Large intestine (tissue), 3 donors: ENCODE measurements at regions not wholly inside any gene's neighbourhood (a gene's known extent, or its start where the extent isn't known, plus 50 kb on each side); places are given as distances from the start of the nearest gene placed in this dataset.
"Not testable (repeated sequence)": the region's sequence is repeated elsewhere in the genome, so short reads cannot be mapped to it uniquely, and the experiment has no call there.

Experiments used
- DNase-seq, 2 donors: peaks; one replicate each; pipeline versions ENCODE4 v3.0.0 to v3.0.0-alpha.2; 2013
- H3K27ac ChIP-seq: one replicate; pipeline ENCODE4 v1.5.1; 2013; ENCODE audit warnings: low read length
- H3K27me3 ChIP-seq: 2 replicates; pipeline ENCODE4 v1.6.1; 2013; ENCODE audit warnings: low read length; ENCODE audit not compliant: control insufficient read depth, insufficient read depth
- H3K36me3 ChIP-seq: 2 replicates; pipeline ENCODE4 v1.6.1; 2013; ENCODE audit warnings: low read length; ENCODE audit not compliant: control insufficient read depth, insufficient read depth
- H3K4me1 ChIP-seq: one replicate; pipeline ENCODE4 v1.6.1; 2013; ENCODE audit warnings: low read length; ENCODE audit not compliant: control insufficient read depth, insufficient read depth
- H3K4me3 ChIP-seq: one replicate; pipeline ENCODE4 v1.5.1; 2013; ENCODE audit warnings: low read length
- H3K9me3 ChIP-seq: one replicate; pipeline ENCODE4 v1.6.1; 2013; ENCODE audit warnings: mild to moderate bottlenecking, low read depth, low read length, moderate library complexity; ENCODE audit not compliant: control insufficient read depth
- WGBS: methylation state at CpG from one replicate; pipeline ENCODE4 v1.1.5; 2013; ENCODE audit warnings: low lambda C conversion rate; ENCODE audit not compliant: insufficient coverage; 5-methylcytosine and 5-hydroxymethylcytosine counted together

GRCh38 chr19:30810726-30811125 is 438.5 kb downstream of the ZNF536 start:
- Histone ChIP-seq H3K9me3 (no peaks in the 10 kb centered on the region), H3K36me3 (no peaks in the 10 kb centered on the region), H3K4me1 (no peaks in the 10 kb centered on the region), H3K27me3 (no peaks in the 10 kb centered on the region), H3K4me3 (no peak overlapping the region), H3K27ac (no peak overlapping the region)
- DNase-seq: no peak
- WGBS: 86% methylated on average over 1 of the region's 4 CpGs

GRCh38 chr19:30807278-30807677 is 435.1 kb downstream of the ZNF536 start:
- no peaks in the 10 kb centered on the region for H3K4me1 ChIP-seq
- WGBS: no CpG with 5 or more reads among the region's 3 CpGs
- DNase-seq: no peak
- H3K9me3 ChIP-seq: no peaks in the 10 kb centered on the region
- H3K27me3 ChIP-seq: no peaks in the 10 kb centered on the region
- no peak overlapping the region for H3K27ac ChIP-seq
- H3K4me3 ChIP-seq: no peak overlapping the region
- H3K36me3 ChIP-seq: no peaks in the 10 kb centered on the region

GRCh38 chr19:30806311-30806710 is 434.1 kb downstream of the ZNF536 start:
- Histone ChIP-seq H3K27ac (no peak overlapping the region), H3K4me3 (no peak overlapping the region), H3K36me3 (no peaks in the 10 kb centered on the region), H3K27me3 (no peaks in the 10 kb centered on the region), H3K9me3 (no peaks in the 10 kb centered on the region), H3K4me1 (no peaks in the 10 kb centered on the region)
- no CpG with 5 or more reads among the region's 3 CpGs for WGBS
- no peak for DNase-seq

- H3K27ac ChIP-seq: no peak overlapping the region
- no peaks in the 10 kb centered on the region for H3K36me3 ChIP-seq
- no peaks in the 10 kb centered on the region for H3K4me1 ChIP-seq
- WGBS: 60% methylated on average over 2 of the region's 5 CpGs
- H3K27me3 ChIP-seq: peaks cover 4% of the 10 kb centered on the region
- H3K9me3 ChIP-seq: no peaks in the 10 kb centered on the region
- H3K4me3 ChIP-seq: no peak overlapping the region
- DNase-seq: no peak
These were observed 432.6 kb downstream of the ZNF536 start for GRCh38 chr19:30804751-30805150.

- H3K27ac ChIP-seq, DNase-seq, H3K4me1 ChIP-seq, H3K9me3 ChIP-seq, H3K27me3 ChIP-seq, H3K36me3 ChIP-seq, H3K4me3 ChIP-seq: not testable (repeated sequence)
- WGBS: no CpG with 5 or more reads among the region's 3 CpGs
These were observed 432.1 kb downstream of the ZNF536 start for GRCh38 chr19:30804333-30804732.

GRCh38 chr19:30802424-30803013 is 430.3 kb downstream of the ZNF536 start:
- Histone ChIP-seq H3K27ac (no peak overlapping the region), H3K4me1 (no peaks in the 10 kb centered on the region), H3K27me3 (peaks cover 6% of the 10 kb centered on the region), H3K4me3 (no peak overlapping the region), H3K9me3 (no peaks in the 10 kb centered on the region), H3K36me3 (no peaks in the 10 kb centered on the region)
- 80% methylated on average over 1 of the region's 6 CpGs for WGBS
- no peak for DNase-seq

- Histone ChIP-seq H3K4me1 (no peaks in the 10 kb centered on the region), H3K27ac (no peak overlapping the region), H3K27me3 (peaks cover 6% of the 10 kb centered on the region), H3K9me3 (no peaks in the 10 kb centered on the region), H3K4me3 (no peak overlapping the region), H3K36me3 (no peaks in the 10 kb centered on the region)
- 48% methylated on average over 4 of the region's 22 CpGs for WGBS
- DNase-seq: no peak
These were observed 427.9 kb downstream of the ZNF536 start for GRCh38 chr19:30799865-30800755.

- no CpG with 5 or more reads among the region's 5 CpGs for WGBS
These were observed 423.5 kb downstream of the ZNF536 start for GRCh38 chr19:30795727-30796126.

GRCh38 chr19:30792561-30793505 is 420.6 kb downstream of the ZNF536 start:
- no peaks in the 10 kb centered on the region for H3K9me3 ChIP-seq
- H3K4me3 ChIP-seq: no peak overlapping the region
- H3K27me3 ChIP-seq: no peaks in the 10 kb centered on the region
- H3K36me3 ChIP-seq: no peaks in the 10 kb centered on the region
- no CpG with 5 or more reads among the region's 6 CpGs for WGBS
- DNase-seq: no peak
- no peak overlapping the region for H3K27ac ChIP-seq
- H3K4me1 ChIP-seq: no peaks in the 10 kb centered on the region

More at GRCh38 chr19:30795727-30796126, 423.5 kb downstream of the ZNF536 start:
- Histone ChIP-seq H3K36me3 (no peaks in the 10 kb centered on the region), H3K27me3 (peaks cover 6% of the 10 kb centered on the region), H3K4me1 (no peaks in the 10 kb centered on the region), H3K27ac (no peak overlapping the region), H3K4me3 (no peak overlapping the region), H3K9me3 (no peaks in the 10 kb centered on the region)
- DNase-seq: no peak

- no peaks in the 10 kb centered on the region for H3K27me3 ChIP-seq
- no peaks in the 10 kb centered on the region for H3K9me3 ChIP-seq
- WGBS: 100% methylated on average over 1 of the region's 13 CpGs
- DNase-seq: no peak
- no peaks in the 10 kb centered on the region for H3K36me3 ChIP-seq
- H3K27ac ChIP-seq: no peak overlapping the region
- H3K4me3 ChIP-seq: no peak overlapping the region
- no peaks in the 10 kb centered on the region for H3K4me1 ChIP-seq
These were observed 418.9 kb downstream of the ZNF536 start for GRCh38 chr19:30791088-30791487.
